LoVo (cell line): ENCODE measurements at regions not wholly inside any gene's neighbourhood (a gene's known extent, or its start where the extent isn't known, plus 50 kb on each side); places are given as distances from the start of the nearest gene placed in this dataset.

ENCODE experiments used
- DNase-seq: peaks from one replicate; pipeline ENCODE4 v3.0.0-alpha.2; 2016; ENCODE audit warnings: low spot score

- DNase-seq = no peak
These were observed 64.6 kb downstream of the LINC01488 start for GRCh38 chr11:69545976-69546617.

- no peak for DNase-seq
These were observed 65.4 kb downstream of the LINC01488 start for GRCh38 chr11:69546735-69547370.

DNA sequence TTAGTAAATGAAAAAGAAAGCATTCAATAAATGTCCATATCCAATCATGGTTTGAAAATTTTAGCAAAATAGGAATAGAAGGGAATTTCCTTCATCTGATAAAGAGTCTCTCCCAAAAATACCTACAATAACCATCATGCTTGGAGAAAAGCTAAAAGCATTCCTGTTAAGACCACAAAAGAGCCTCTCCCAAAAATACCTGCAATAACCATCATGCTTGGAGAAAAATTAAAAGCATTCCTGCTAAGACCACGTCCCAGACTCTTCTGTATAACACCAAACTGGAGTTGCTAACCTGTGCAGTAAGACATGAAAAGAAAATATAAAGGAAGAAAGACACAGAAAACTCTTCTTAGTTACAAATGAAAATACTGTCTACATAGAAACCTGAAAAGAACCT is 69.4 kb downstream of the LINC01488 start:
- DNase-seq = no peak

DNA sequence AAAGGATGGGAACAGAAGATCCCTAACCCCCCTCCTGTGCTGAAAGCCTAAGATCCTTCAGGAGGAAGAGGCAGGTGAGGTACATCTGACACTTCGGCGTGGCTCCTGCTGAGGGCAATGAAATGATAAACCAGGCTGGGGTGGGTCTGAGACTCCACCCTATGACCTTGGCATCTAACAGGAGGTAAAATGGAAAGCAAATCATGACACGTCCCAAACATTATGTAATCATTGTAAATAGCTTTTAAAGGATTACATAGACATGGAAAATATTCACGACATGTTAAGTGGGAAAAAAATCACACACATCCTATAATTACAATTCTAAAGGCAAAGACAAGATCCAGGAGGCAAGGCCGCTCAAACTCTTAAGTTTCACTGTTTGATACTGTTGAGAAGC is 70.5 kb downstream of the LINC01488 start:
- no peak for DNase-seq

DNA sequence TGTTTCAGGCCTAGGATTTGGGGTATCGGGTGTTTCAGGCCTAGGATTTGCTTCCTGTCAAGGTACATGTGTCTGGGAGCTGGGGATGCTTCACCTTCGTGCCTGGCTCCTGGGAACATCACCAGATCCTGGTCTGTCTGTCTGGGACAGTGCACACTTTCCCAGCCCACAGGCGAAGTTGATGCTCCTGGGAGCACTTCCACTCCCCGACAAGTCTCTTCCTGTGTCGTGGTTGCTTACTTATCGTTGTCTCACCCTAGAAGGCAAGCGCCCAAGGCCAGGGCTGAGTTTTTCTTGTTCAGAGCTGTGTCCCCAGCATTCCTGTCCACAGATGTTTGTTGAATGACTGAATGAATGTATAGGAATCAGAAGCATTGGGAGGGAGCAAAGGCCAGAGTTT is 71.5 kb downstream of the LINC01488 start:
- no peak for DNase-seq

DNA sequence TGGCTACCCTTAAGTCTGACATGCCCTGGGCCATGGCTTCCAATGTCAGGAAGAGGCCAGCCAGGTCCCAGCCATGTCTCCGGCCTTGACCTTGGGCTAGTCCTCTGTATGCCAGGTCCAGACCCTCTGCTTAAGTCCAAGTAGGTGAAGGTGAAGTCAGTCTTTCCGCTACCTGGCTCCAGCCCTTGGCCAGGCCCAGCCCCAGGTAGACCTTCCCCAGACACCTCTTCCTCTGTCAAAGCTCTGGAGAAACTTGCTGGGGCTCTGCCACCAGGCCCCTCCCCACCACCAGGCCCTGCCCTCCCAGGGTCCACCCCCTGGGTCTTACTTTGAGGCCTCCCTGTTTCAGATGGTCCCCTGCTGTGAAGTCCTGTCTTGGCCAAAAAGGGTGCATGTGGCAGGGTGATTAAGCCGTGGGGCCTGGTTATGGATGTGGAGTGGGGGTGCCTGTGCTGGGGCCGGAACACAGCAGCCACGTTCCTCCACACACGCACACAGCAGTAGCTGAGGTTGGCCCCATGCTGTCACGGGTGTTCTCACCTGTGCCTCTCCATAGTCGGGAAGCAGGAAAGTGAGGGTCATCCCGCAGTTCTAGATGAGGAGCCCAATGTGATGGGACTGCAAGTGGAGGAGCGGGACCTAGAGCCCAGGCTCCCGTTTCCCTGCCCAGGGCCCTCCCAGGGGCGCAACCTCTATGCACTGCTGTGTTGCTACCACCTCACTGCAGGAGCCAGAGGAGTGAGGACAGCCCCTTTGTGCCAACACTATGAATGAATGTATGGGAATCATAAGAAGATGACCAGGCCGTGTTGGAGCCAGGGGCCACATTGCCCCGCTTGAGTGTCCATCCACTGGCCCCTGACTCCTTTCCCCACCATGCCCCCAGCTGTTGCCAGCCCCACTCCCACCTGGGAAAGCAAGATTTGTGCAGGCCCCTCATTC is 72.2 kb downstream of the LINC01488 start:
- no peak for DNase-seq

DNA sequence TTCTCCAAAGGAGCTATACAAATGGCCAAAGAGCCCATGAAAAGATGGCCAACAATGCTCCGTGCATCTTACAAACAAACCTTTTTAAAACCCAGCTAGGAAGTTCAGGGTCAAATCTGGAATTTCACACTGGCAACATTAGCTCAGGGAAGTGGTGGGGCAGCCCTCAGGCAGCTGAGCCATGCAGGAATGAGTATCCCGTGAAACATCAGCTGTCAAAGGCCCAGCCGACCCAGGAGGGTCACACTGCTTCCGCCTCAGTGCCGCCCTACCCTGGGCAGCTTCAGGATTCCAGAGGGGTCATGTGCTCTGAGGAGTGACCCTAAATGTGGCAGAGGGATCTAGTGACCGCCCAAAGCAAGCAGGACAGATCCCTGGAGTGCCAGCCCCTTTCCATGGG is 73.4 kb downstream of the LINC01488 start:
- no peak for DNase-seq

GRCh38 chr11:69557266-69557665 is 75.8 kb downstream of the LINC01488 start:
- no peak for DNase-seq

DNA sequence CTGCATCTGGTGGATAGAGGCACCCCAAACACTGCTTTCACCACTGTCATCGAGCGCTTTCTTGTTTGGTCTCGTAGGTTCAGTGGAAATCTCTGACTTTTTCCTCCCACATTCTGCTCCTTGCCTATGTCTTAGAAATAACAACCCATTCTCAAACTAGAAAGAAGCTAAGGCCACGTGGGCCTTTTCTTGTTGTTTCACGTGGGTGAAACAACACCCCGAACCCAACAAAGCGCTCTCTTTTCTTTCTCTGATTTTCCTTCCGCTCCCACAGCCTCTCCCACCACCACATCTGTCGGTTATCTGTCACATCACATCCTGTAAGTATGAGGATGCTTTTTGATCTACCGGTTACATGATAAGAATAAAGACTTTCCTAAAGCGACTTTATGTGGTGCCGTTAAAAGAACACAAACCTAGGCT is 77.1 kb downstream of the LINC01488 start:
- no peak for DNase-seq

DNA sequence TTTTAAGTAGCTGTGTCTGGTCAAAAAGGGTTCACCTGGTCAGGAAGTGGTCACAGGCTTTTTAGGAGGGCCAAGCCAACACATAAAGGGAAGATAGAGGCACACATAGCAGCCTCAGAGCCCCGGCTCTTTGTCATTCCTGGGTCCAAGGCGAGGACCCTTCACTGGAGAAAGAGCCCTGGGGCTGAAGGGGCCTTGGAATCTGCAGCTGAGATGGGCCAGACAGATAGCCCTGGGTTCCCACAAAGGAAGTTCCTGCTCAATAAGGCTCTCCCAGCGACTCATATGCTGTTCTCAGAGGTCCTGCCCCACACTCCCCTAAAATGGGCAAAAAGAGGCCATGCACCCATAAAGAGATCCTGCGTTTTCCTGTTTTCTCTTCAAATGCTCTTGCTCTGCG is 77.7 kb downstream of the LINC01488 start:
- no peak for DNase-seq

DNA sequence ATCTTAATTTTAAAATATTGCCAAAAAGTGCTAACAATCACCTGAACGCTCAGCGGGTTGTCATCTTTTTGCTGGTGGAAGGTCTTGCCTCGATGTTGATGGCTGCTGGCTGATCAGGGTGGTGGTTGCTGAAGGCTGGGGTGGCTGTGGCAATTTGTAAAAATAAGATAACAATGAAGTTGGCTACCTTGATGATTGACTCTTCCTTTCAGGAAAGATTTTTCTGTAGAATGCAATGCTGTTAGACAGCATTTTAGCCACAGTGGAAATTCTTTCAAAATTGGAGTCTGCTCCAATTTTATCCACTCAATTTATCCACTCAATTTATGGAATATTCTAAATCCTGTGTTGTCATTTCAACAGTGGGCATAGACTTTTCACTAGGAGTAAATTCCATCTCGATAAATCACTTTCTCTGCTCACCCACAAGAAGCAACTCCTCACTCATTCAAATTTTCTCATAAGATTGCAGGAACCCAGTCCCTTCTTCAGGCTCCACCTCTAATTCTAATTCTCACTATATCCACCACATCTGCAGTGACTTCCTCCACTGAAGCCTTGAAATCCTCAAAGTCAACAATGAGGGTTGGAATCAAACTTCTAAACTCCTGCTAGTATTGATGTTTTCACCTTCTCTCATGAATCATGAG is 78.8 kb downstream of the LINC01488 start:
- no peak for DNase-seq

GRCh38 chr11:69562302-69562701 is 78.7 kb upstream of the CCND1 start:
- DNase-seq = no peak

- no peak for DNase-seq
These were observed 78.1 kb upstream of the CCND1 start for GRCh38 chr11:69562816-69563215.

DNA sequence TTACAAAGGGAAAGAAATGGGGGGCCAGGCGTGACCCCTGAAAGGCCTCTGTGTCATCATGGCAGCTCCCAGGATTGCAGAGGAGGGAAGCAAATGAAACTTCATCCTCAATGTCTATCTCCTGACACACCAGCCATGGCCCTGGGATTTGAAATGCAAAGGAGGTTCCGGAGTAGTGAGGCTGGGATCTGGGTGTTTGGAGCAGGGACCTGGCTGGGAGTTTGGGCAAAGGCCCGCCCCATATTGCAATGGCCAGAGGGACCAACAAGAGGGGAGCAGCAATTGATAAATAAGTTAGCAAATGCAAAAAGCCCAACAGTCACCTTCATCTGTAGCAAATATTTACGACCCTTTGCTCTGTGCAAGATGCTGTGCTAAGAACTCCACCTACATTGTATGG is 77.7 kb upstream of the CCND1 start:
- no peak for DNase-seq

- DNase-seq = no peak
These were observed 76.8 kb upstream of the CCND1 start for GRCh38 chr11:69563946-69564775.

- no peak for DNase-seq
These were observed 75.0 kb upstream of the CCND1 start for GRCh38 chr11:69566001-69566400.

DNA sequence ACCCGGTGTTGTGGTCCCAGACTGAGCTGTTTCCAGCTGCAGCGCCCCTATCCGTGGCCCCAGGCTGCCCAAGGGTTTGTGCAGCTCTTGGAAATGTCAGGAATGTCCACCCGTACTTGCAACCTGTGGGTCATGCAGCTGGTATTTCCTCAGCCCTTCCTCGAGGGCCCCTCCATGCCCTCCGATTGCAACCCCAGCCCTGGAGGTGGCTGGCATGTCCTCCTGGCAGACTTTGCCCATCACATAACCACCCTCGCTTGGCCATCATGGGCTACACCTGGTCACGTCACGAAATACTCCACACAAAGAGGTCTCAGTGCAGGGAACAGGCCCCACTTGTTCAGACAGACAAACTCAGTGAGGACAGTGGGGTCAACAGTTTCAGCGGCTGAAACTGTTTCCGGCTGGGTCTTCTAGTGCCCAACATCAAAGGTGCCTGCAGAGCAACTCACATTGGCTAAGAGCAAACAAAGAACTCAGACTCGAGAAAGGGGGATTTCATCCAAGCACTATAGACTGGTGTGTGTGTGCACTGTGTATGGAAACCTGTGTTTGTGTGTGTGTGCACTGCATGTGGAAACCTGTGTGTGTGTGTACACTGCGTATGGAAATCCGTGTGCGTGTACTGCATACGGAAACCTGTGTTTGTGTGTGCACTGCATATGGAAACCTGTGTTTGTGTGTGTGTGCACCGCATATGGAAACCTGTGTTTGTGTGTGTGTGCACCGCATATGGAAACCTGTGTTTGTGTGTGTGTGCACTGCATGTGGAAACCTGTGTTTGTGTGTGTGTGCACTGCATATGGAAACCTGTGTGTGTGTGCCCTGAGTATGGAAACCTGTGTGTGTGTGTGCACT is 72.8 kb upstream of the CCND1 start:
- no peak for DNase-seq

- DNase-seq = no peak
These were observed 72.2 kb upstream of the CCND1 start for GRCh38 chr11:69568809-69569097.

- DNase-seq = no peak
These were observed 71.4 kb upstream of the CCND1 start for GRCh38 chr11:69569306-69570200.
